ENCODE measurements at regions not wholly inside any gene's neighbourhood (a gene's known extent, or its start where the extent isn't known, plus 50 kb on each side); places are given as distances from the start of the nearest gene placed in this dataset.

DNA sequence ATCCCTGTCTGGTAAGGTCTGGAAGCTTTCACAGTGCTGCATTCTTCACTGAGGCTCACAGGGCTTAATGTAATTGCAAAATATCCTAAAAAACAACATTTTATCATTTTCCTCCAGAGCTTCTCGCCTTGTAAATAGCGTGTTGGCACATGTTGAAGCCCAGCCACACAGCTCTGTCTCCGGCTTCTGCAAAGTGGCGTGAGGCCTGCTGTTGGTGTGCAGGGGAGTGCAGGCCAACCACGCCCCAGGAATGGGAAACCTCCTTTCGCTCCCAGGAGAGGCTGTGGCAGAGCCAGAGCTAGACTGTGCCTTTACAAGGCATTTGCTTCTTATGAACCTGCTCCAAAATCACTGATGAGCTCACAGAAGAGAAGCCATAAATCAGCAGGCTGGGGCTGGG, 248.2 kb upstream of the MAF start:
- no peak for DNase-seq
- H3K27ac Mint-ChIP-seq (ENCODE audit: unreplicated experiment), result no peak overlapping the region
- Histone ChIP-seq H3K27me3 (replicated peaks; ENCODE audit: control insufficient read depth, insufficient read depth, low read length) (no peaks in the 10 kb centered on the region), H3K9me3 (peaks cover 4% of the 10 kb centered on the region; the same call in 1 of the 2 replicates), H3K4me3 (ENCODE audit: low read depth, low read length) (no peak overlapping the region), H3K36me3 (ENCODE audit: control insufficient read depth, insufficient read depth, low read length) (no peaks in the 10 kb centered on the region), H3K4me1 (no peaks in the 10 kb centered on the region)
- peaks cover 2% of the 10 kb centered on the region for H3K27me3 Mint-ChIP-seq (ENCODE audit: insufficient read depth, unreplicated experiment)
- CTCF ChIA-PET, result no interaction called here
- TF ChIP-seq, protein P1, sequence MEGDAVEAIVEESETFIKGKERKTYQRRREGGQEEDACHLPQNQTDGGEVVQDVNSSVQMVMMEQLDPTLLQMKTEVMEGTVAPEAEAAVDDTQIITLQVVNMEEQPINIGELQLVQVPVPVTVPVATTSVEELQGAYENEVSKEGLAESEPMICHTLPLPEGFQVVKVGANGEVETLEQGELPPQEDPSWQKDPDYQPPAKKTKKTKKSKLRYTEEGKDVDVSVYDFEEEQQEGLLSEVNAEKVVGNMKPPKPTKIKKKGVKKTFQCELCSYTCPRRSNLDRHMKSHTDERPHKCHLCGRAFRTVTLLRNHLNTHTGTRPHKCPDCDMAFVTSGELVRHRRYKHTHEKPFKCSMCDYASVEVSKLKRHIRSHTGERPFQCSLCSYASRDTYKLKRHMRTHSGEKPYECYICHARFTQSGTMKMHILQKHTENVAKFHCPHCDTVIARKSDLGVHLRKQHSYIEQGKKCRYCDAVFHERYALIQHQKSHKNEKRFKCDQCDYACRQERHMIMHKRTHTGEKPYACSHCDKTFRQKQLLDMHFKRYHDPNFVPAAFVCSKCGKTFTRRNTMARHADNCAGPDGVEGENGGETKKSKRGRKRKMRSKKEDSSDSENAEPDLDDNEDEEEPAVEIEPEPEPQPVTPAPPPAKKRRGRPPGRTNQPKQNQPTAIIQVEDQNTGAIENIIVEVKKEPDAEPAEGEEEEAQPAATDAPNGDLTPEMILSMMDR (IDR thresholded peaks at IDR 0.05; ENCODE audit: insufficient read depth in 1 of 2, low read depth in 1 of 2, low read length in 1 of 2, severe bottlenecking in 1 of 2, unreplicated experiment in 1 of 2), result no peak
- H3K9me3 Mint-ChIP-seq (ENCODE audit: unreplicated experiment), result peaks cover 12% of the 10 kb centered on the region
- POLR2A ChIA-PET, result no interaction called here
- no peak overlapping the region for H3K4me3 Mint-ChIP-seq (ENCODE audit: unreplicated experiment)
- H3K36me3 Mint-ChIP-seq (ENCODE audit: insufficient read depth, unreplicated experiment), result no peaks in the 10 kb centered on the region
- intact Hi-C loops (cut with micrococcal nuclease; ENCODE audit: unreplicated experiment), result no loop called here
- no TSS peak for BruUV-seq (replicated peaks)
- no peaks in the 10 kb centered on the region for H3K4me1 Mint-ChIP-seq (ENCODE audit: low read depth, unreplicated experiment)

DNA sequence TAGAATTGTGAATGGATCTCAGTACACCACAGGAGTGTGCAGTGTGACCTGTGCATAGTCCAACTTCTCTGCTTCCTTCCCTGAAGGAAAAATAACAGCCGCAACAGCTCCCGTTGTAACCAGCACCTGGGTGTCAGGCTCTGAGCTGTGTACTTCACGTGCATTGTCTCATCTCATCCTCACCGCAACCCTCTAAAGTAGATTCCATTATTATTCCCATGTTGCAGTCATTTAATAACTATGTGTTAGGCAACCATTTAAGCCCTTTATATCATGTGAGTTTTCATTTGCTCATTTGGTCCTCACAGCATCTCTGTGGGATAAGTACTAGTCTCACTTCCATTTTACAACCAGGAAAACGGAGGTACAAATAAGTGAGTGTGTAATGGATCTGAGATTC, 247.0 kb upstream of the MAF start:
- ChIA-PET CTCF (no interaction called here), POLR2A (no interaction called here)
- H3K36me3 ChIP-seq (ENCODE audit: control insufficient read depth, insufficient read depth, low read length), result no peaks in the 10 kb centered on the region
- no peak for DNase-seq
- H3K4me1 ChIP-seq, result no peaks in the 10 kb centered on the region
- H3K27me3 ChIP-seq (replicated peaks; ENCODE audit: control insufficient read depth, insufficient read depth, low read length), result no peaks in the 10 kb centered on the region
- no peak overlapping the region for H3K27ac Mint-ChIP-seq (ENCODE audit: unreplicated experiment)
- H3K27me3 Mint-ChIP-seq (ENCODE audit: insufficient read depth, unreplicated experiment), result peaks cover 2% of the 10 kb centered on the region
- no peaks in the 10 kb centered on the region for H3K36me3 Mint-ChIP-seq (ENCODE audit: insufficient read depth, unreplicated experiment)
- no peak overlapping the region for H3K4me3 Mint-ChIP-seq (ENCODE audit: unreplicated experiment)
- TF ChIP-seq, protein P1 (IDR thresholded peaks at IDR 0.05; ENCODE audit: insufficient read depth in 1 of 2, low read depth in 1 of 2, low read length in 1 of 2, severe bottlenecking in 1 of 2, unreplicated experiment in 1 of 2), result no peak
- H3K9me3 ChIP-seq, result peaks cover 4% of the 10 kb centered on the region; the same call in 1 of the 2 replicates
- no peaks in the 10 kb centered on the region for H3K9me3 Mint-ChIP-seq (ENCODE audit: unreplicated experiment)
- H3K4me1 Mint-ChIP-seq (ENCODE audit: low read depth, unreplicated experiment), result no peaks in the 10 kb centered on the region
- intact Hi-C loops (cut with micrococcal nuclease; ENCODE audit: unreplicated experiment), result no loop called here
- no TSS peak for BruUV-seq (replicated peaks)
- no peak overlapping the region for H3K4me3 ChIP-seq (ENCODE audit: low read depth, low read length)

DNA sequence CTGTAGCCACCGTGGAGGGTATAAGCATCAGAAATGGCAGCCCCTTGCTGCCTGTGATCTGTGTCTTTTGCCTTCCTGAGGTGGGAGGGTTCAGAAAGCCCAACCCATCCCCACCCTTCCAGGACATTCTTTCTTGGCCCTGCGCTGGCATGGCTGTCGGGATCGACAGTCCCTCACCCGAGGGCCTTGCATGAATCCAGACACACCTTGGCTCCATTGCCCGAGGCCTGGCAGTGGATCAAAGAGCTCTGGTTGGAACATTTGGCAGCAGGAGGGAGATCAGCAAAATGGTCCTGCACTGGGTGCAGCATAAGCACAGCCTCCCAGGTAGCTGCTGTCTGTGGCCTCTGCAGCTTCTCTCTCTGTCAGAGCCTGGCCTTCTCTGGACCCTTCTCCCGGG, 246.6 kb upstream of the MAF start:
- H3K27me3 Mint-ChIP-seq (ENCODE audit: insufficient read depth, unreplicated experiment), result peaks cover 2% of the 10 kb centered on the region
- no peaks in the 10 kb centered on the region for H3K9me3 Mint-ChIP-seq (ENCODE audit: unreplicated experiment)
- no peaks in the 10 kb centered on the region for H3K27me3 ChIP-seq (replicated peaks; ENCODE audit: control insufficient read depth, insufficient read depth, low read length)
- H3K4me1 ChIP-seq, result no peaks in the 10 kb centered on the region
- H3K27ac Mint-ChIP-seq (ENCODE audit: unreplicated experiment), result no peak overlapping the region
- H3K4me3 Mint-ChIP-seq (ENCODE audit: unreplicated experiment), result no peak overlapping the region
- TF ChIP-seq, protein P1 (IDR thresholded peaks at IDR 0.05; ENCODE audit: insufficient read depth in 1 of 2, low read depth in 1 of 2, low read length in 1 of 2, severe bottlenecking in 1 of 2, unreplicated experiment in 1 of 2), result no peak
- H3K9me3 ChIP-seq, result peaks cover 3% of the 10 kb centered on the region; the same call in 1 of the 2 replicates
- ChIA-PET CTCF (interaction anchor here (0.6 kb wide), 1 partner anchor 246 kb away, joined by 3 read pairs; no protein-coding TSS in a partner anchor), POLR2A (no interaction called here)
- H3K36me3 Mint-ChIP-seq (ENCODE audit: insufficient read depth, unreplicated experiment), result no peaks in the 10 kb centered on the region
- intact Hi-C loops (cut with micrococcal nuclease; ENCODE audit: unreplicated experiment), result no loop called here
- H3K4me3 ChIP-seq (ENCODE audit: low read depth, low read length), result no peak overlapping the region
- no peaks in the 10 kb centered on the region for H3K4me1 Mint-ChIP-seq (ENCODE audit: low read depth, unreplicated experiment)
- BruUV-seq (replicated peaks), result no TSS peak
- DNase-seq, result no peak
- no peaks in the 10 kb centered on the region for H3K36me3 ChIP-seq (ENCODE audit: control insufficient read depth, insufficient read depth, low read length)

Measured in Caco-2 (cell line).